GM06990 (cell line): ENCODE measurements at regions not wholly inside any gene's neighbourhood (a gene's known extent, or its start where the extent isn't known, plus 50 kb on each side); places are given as distances from the start of the nearest gene placed in this dataset.

Source experiments
- DNase-seq: peaks from one replicate; pipeline ENCODE4 v3.0.0-alpha.2; 2011; ENCODE audit not compliant: insufficient read length; ENCODE audit errors: extremely low read depth
- H3K27me3 ChIP-seq: replicated peaks from 2 replicates; pipeline ENCODE4 v1.6.0; 2011; ENCODE audit warnings: low read length; ENCODE audit not compliant: control insufficient read depth, insufficient read depth
- H3K36me3 ChIP-seq: 2 replicates; pipeline ENCODE4 v1.5.1; 2011; ENCODE audit warnings: low read length; ENCODE audit not compliant: control insufficient read depth, insufficient read depth
- H3K4me3 ChIP-seq: replicated peaks from 2 replicates; pipeline ENCODE4 v1.5.1; 2011; ENCODE audit warnings: low read depth, mild to moderate bottlenecking, control low read depth, low read length
- TF ChIP-seq, protein P1 (sequence below): IDR thresholded peaks from 2 replicates; pipeline ENCODE4 v1.5.1; 2011; ENCODE audit warnings: low read length, control low read depth, mild to moderate bottlenecking, inconsistent platforms; ENCODE audit not compliant: insufficient read depth, poor library complexity, severe bottlenecking

DNA sequence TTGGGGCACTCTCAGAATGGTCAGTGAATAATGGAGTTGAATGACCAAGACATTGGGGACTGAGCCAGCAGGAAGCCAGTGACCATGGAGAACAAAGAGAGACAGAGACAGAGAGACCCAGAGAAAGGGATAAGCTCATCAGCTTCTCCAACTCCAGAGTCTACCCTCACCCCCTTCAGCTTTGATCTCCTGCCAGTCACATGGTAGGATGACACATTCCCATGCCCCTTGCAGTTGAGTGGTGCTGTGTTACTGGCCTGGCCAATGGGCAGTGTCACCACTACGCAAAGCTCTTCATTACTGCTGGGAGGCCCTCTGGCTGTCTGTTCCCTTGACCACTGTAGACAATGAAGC lies 643.5 kb downstream of the AJAP1 start:
- no peak overlapping the region for H3K4me3 ChIP-seq
- DNase-seq = no peak
- H3K36me3 ChIP-seq = no peaks in the 10 kb centered on the region
- H3K27me3 ChIP-seq = no peaks in the 10 kb centered on the region
- TF ChIP-seq, protein P1, sequence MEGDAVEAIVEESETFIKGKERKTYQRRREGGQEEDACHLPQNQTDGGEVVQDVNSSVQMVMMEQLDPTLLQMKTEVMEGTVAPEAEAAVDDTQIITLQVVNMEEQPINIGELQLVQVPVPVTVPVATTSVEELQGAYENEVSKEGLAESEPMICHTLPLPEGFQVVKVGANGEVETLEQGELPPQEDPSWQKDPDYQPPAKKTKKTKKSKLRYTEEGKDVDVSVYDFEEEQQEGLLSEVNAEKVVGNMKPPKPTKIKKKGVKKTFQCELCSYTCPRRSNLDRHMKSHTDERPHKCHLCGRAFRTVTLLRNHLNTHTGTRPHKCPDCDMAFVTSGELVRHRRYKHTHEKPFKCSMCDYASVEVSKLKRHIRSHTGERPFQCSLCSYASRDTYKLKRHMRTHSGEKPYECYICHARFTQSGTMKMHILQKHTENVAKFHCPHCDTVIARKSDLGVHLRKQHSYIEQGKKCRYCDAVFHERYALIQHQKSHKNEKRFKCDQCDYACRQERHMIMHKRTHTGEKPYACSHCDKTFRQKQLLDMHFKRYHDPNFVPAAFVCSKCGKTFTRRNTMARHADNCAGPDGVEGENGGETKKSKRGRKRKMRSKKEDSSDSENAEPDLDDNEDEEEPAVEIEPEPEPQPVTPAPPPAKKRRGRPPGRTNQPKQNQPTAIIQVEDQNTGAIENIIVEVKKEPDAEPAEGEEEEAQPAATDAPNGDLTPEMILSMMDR = no peak

GRCh38 chr1:5297180-5297885 lies 642.9 kb downstream of the AJAP1 start:
- DNase-seq = no peak
- no peaks in the 10 kb centered on the region for H3K27me3 ChIP-seq
- TF ChIP-seq, protein P1 = no peak
- no peaks in the 10 kb centered on the region for H3K36me3 ChIP-seq
- no peak overlapping the region for H3K4me3 ChIP-seq

- DNase-seq = no peak
- TF ChIP-seq, protein P1 = no peak
- no peaks in the 10 kb centered on the region for H3K36me3 ChIP-seq
- no peak overlapping the region for H3K4me3 ChIP-seq
- H3K27me3 ChIP-seq = no peaks in the 10 kb centered on the region
Observed at GRCh38 chr1:5296557-5297179, 642.3 kb downstream of the AJAP1 start.

DNA sequence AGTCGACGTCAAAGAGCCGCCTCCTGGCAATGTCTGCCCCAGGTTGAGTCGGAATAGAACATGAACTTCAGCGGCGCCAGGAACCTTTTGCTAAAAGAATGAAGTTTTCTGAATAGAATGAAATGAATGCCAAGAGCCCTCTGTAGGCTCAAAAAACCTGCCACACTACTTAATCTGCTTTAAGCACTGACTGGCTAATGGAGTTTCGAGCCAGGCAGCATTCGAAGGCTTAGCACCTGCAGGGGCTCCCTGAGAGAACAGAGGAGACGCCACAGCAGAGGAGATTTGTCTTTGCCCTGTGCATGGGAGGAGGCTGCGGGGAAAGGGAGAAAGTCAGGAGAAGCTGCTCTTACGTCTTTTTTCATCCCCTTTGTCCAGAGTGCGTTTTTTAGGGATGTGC lies 641.7 kb downstream of the AJAP1 start:
- Histone ChIP-seq H3K36me3 (no peaks in the 10 kb centered on the region), H3K4me3 (no peak overlapping the region), H3K27me3 (no peaks in the 10 kb centered on the region)
- DNase-seq = no peak
- TF ChIP-seq, protein P1 = no peak

GRCh38 chr1:5291889-5292288 lies 637.5 kb downstream of the AJAP1 start:
- H3K27me3 ChIP-seq = no peaks in the 10 kb centered on the region
- TF ChIP-seq, protein P1 = no peak
- DNase-seq = no peak
- H3K4me3 ChIP-seq = no peak overlapping the region
- no peaks in the 10 kb centered on the region for H3K36me3 ChIP-seq
